ENCODE measurements at regions not wholly inside any gene's neighbourhood (a gene's known extent, or its start where the extent isn't known, plus 50 kb on each side); places are given as distances from the start of the nearest gene placed in this dataset.

GRCh38 chr3:139182143-139182542 lies 137.5 kb upstream of the PRR23C start:
- H3K36me3 ChIP-seq (replicated peaks in 1 of 2; ENCODE audit: control insufficient read depth in 1 of 2, insufficient read depth in 2 of 2, low read length in 2 of 2), result no peaks in the 10 kb centered on the region
- no peak overlapping the region for H2AFZ ChIP-seq (ENCODE audit: low read length)
- intact Hi-C loops (cut with micrococcal nuclease; ENCODE audit: unreplicated experiment) (no loop called here), in situ Hi-C loops (cut with HindIII; ENCODE audit: extremely low pct_ligation_motif_present, low pct_unique_long_range_greater_than_20kb) (no loop called here)
- CTCF ChIA-PET (ENCODE audit: low intra/inter-chr PET ratio, low total read pairs), result no interaction called here
- 9% methylated on average over 2 of the region's 2 CpGs for WGBS (ENCODE audit: low lambda C conversion rate)
- peaks cover 4% of the 10 kb centered on the region; the same call in 1 of the 2 replicates for H3K9me3 ChIP-seq (ENCODE audit: low read length)
- no peak for FAIRE-seq
- no peaks in the 10 kb centered on the region for H3K4me1 ChIP-seq (ENCODE audit: insufficient read depth, low read length)
- H3K79me2 ChIP-seq (ENCODE audit: insufficient read depth, low read length), result no peaks in the 10 kb centered on the region
- no peak overlapping the region for H3K4me2 ChIP-seq (ENCODE audit: low read depth, low read length)
- TF ChIP-seq RAD21 (CRISPR knock-in tag; IDR thresholded peaks at IDR 0.05), result no peak
- DNase-seq (ENCODE audit: low spot score), result no peak
- H3K4me3 ChIP-seq (replicated peaks in 1 of 3; ENCODE audit: insufficient read depth in 1 of 3, low read depth in 2 of 3, low read length in 3 of 3), result no peak overlapping the region
- no peak for ATAC-seq
- H3K27me3 ChIP-seq (ENCODE audit: control insufficient read depth in 1 of 2, insufficient read depth in 2 of 2, low read length in 2 of 2), result no peaks in the 10 kb centered on the region; a peak in 1 of 5 replicates
- POLR2A ChIA-PET, result no interaction called here
- H3K27ac ChIP-seq (ENCODE audit: extremely low read length, insufficient read depth, low read length), result no peak overlapping the region
- BruUV-seq (replicated peaks), result no TSS peak
- H4K20me1 ChIP-seq (ENCODE audit: insufficient read depth, low read length), result no peaks in the 10 kb centered on the region
- H3K9ac ChIP-seq (ENCODE audit: insufficient read depth, low read depth, low read length), result no peak overlapping the region

GRCh38 chr3:139182598-139182997 lies 137.9 kb upstream of the PRR23C start:
- in situ Hi-C loops (cut with HindIII; ENCODE audit: extremely low pct_ligation_motif_present, low pct_unique_long_range_greater_than_20kb), result no loop called here
- H3K27me3 ChIP-seq (ENCODE audit: control insufficient read depth in 1 of 2, insufficient read depth in 2 of 2, low read length in 2 of 2), result no peaks in the 10 kb centered on the region; a peak in 1 of 5 replicates
- intact Hi-C loops (cut with micrococcal nuclease; ENCODE audit: unreplicated experiment), result no loop called here
- H3K36me3 ChIP-seq (replicated peaks in 1 of 2; ENCODE audit: control insufficient read depth in 1 of 2, insufficient read depth in 2 of 2, low read length in 2 of 2), result no peaks in the 10 kb centered on the region
- no peak overlapping the region for H3K4me3 ChIP-seq (replicated peaks in 1 of 3; ENCODE audit: insufficient read depth in 1 of 3, low read depth in 2 of 3, low read length in 3 of 3)
- H3K4me2 ChIP-seq (ENCODE audit: low read depth, low read length), result no peak overlapping the region
- 0% methylated on average over 2 of the region's 2 CpGs for WGBS (ENCODE audit: low lambda C conversion rate)
- CTCF ChIA-PET (ENCODE audit: low intra/inter-chr PET ratio, low total read pairs), result no interaction called here
- no peak overlapping the region for H3K9ac ChIP-seq (ENCODE audit: insufficient read depth, low read depth, low read length)
- no peaks in the 10 kb centered on the region for H3K79me2 ChIP-seq (ENCODE audit: insufficient read depth, low read length)
- POLR2A ChIA-PET, result no interaction called here
- TF ChIP-seq ZNF343 (CRISPR knock-in tag; IDR thresholded peaks at IDR 0.05) (no peak), TEAD3 (CRISPR knock-in tag; optimal IDR thresholded peaks at IDR 0.05; ENCODE audit: borderline replicate concordance) (no peak), RBAK (CRISPR knock-in tag; IDR thresholded peaks at IDR 0.05) (no peak), ZNF546 (CRISPR knock-in tag; conservative IDR thresholded peaks at IDR 0.05) (no peak), ZNF367 (CRISPR knock-in tag; IDR thresholded peaks at IDR 0.05; ENCODE audit: borderline replicate concordance) (no peak)
- FAIRE-seq, result no peak
- no TSS peak for BruUV-seq (replicated peaks)
- no peak for DNase-seq (ENCODE audit: low spot score)
- H3K27ac ChIP-seq (ENCODE audit: extremely low read length, insufficient read depth, low read length), result no peak overlapping the region
- H3K9me3 ChIP-seq (ENCODE audit: low read length), result peaks cover 4% of the 10 kb centered on the region; the same call in 1 of the 2 replicates
- no peaks in the 10 kb centered on the region for H4K20me1 ChIP-seq (ENCODE audit: insufficient read depth, low read length)
- no peak overlapping the region for H2AFZ ChIP-seq (ENCODE audit: low read length)
- no peaks in the 10 kb centered on the region for H3K4me1 ChIP-seq (ENCODE audit: insufficient read depth, low read length)
- no peak for ATAC-seq
